Epithelial cell of esophagus (primary cell): ENCODE measurements at regions not wholly inside any gene's neighbourhood (a gene's known extent, or its start where the extent isn't known, plus 50 kb on each side); places are given as distances from the start of the nearest gene placed in this dataset.

ENCODE experiments used
- DNase-seq: peaks from one replicate; pipeline ENCODE4 v3.0.0; 2010; ENCODE audit warnings: low read depth
- H3K4me3 ChIP-seq: 2 replicates; pipeline ENCODE4 v1.5.1; 2011; ENCODE audit warnings: mild to moderate bottlenecking, low read length, control low read depth
- CTCF ChIP-seq: IDR thresholded peaks from 2 replicates; pipeline ENCODE4 v1.5.1; 2011; ENCODE audit warnings: low read depth, mild to moderate bottlenecking, low read length, control low read depth, inconsistent platforms; ENCODE audit not compliant: insufficient read depth; ENCODE audit errors: missing control alignments

- H3K4me3 ChIP-seq, result no peak overlapping the region
- no peak for DNase-seq
Measured at GRCh38 chr6:167717867-167718266, 108.8 kb upstream of the AFDN start.

GRCh38 chr6:167719920-167720319 is 106.8 kb upstream of the AFDN start:
- DNase-seq, result no peak
- H3K4me3 ChIP-seq, result no peak overlapping the region

More at GRCh38 chr6:167717867-167718266, 108.8 kb upstream of the AFDN start:
- no peak for TF ChIP-seq CTCF

DNA sequence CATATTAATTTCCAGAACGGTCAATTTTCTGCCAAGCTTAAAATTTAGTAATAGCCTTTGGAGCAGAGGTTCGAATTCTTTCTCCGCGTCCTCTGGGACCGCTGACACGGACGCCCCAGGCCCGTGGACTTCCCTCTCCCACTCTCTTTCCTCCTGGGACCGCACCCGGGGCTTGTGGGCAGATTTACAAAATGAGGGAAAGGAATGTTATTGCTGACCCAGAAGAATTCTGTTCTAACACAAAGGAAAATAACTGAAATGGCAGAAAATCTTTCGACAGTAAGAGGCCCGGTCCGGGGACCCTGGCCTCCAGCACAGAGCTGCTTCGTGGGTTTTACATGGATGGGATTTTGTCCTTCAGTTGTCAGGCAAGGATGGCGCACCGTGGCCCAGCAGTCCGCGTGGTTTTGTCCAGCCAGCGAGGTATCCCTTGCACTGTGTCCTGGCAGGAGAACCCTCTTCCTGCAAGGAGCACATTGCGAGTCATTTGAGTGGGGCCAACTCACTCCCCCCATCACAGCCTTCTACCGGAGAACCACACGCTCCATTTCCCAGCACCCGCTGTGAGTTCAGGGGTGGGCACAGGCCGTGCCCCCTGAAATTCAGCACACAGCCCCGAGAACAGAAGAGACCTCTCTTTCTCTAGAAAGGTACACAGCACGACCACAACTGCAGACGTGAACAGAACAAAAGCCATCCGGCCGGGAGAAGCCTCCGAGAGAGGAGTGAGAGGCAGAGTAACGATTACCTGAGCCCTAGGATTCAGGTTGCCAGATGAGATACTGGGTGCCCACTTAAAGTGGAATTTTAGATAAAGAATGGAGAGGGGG is 106.0 kb upstream of the AFDN start:
- DNase-seq, result no peak
- no peak overlapping the region for H3K4me3 ChIP-seq
- TF ChIP-seq CTCF, result no peak

More at GRCh38 chr6:167719920-167720319, 106.8 kb upstream of the AFDN start:
- no peak for TF ChIP-seq CTCF

- TF ChIP-seq CTCF, result no peak
- H3K4me3 ChIP-seq, result no peak overlapping the region
- DNase-seq, result no peak
Measured at GRCh38 chr6:167721291-167721690, 105.4 kb upstream of the AFDN start.

DNA sequence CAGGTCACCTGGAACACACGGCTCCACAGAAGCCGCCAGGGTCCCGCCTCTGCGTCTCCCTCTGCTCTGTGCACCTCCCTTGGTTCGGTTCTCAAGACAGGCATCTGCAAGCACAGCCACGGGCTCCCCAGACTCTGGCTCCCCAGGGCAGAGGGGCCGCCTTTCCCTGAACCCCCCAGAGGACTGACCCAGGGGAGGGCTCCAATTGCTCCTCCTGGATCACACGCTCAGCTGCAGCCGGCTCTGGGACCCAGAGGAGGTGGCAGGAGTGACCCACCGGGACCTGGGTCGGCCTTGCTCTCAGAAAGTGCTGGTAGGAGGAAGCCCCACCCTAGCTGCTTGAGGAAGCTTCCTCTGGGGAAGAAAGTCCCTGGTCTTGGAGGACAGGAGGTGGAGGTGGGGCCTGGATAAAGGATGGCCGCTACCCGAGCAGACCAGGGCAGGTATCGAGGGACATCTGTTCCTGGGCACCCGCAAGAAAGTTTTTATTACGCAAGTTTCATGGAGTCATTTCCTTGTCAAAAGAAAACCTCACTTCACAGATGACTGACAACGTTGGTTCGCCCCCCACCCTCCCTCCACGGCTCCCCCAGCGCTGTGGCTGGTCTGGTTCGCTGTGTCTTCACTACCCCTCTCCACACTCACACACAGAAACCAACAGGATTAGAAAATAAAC is 103.9 kb upstream of the AFDN start:
- no peak overlapping the region for H3K4me3 ChIP-seq
- no peak for DNase-seq
- no peak for TF ChIP-seq CTCF

DNA sequence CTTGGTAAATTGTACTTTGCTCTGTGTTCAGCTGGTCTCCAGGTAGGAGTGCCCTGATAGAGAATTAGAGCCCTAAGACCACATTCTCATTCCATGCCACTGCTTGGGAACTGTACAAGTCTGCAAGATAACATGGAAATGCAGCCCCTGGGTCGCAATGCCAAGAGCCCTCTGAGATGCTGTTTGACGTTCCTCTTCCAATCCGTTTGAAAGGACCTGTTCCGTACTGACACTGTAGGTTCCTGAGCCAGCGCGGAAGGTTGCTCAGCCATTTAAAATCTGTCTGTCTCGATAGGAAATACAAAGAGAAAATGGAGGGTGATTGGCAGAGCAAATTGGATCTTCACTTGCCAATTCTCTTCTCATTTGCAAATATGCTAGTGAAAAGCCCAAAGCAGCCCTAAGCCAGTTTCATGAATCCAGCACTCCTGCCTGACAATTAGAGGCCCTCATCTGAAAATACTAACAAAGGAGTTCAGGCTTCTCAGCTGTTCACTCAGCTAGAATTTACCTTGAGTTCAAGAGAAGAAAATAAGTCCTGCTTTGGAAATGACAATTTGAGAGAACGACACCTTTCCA is 100.6 kb upstream of the AFDN start:
- no peak for TF ChIP-seq CTCF
- H3K4me3 ChIP-seq, result no peak overlapping the region

More for the DNA sequence above, 100.6 kb upstream of the AFDN start:
- DNase-seq, result no peak
